ENCODE measurements at regions not wholly inside any gene's neighbourhood (a gene's known extent, or its start where the extent isn't known, plus 50 kb on each side); places are given as distances from the start of the nearest gene placed in this dataset.

DNA sequence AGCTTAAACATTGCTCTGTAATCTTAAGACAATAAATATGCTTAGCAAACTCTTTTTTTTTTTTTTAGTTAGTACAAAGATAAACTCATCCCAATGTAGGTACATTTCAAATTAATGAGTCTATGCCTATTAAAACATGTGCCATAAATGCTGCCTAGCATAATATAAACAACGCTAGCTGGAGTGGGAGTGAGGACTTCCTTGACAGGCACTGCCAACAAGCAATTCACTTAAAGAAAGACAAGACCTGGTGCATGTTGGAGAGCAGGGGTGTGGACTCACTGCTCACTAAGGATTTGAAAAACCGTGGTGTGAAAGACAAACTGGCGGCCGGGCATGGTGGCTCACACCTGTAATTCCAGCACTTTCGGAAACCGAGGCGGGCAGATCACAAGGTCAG is 187.2 kb upstream of the RGS6 start:
- no TSS peak for BruUV-seq (replicated peaks)
- no peaks in the 10 kb centered on the region for H3K36me3 ChIP-seq (ENCODE audit: insufficient read depth, low read length)
- CTCF ChIA-PET (ENCODE audit: unreplicated experiment), result no interaction called here
- no peaks in the 10 kb centered on the region for H4K20me1 ChIP-seq (ENCODE audit: insufficient read depth, low read length)
- no peak overlapping the region for H2AFZ ChIP-seq (ENCODE audit: low read length)
- POLR2A ChIA-PET, result interaction anchor here (0.6 to 0.7 kb wide), 2 partner anchors 339 to 611 kb away, joined by 3 to 6 read pairs; no protein-coding TSS in a partner anchor
- intact Hi-C loops (cut with micrococcal nuclease; ENCODE audit: unreplicated experiment), result no loop called here
- no peak overlapping the region for H3K4me3 ChIP-seq (ENCODE audit: low read depth, low read length, poor library complexity, severe bottlenecking)
- H3K9me3 ChIP-seq (ENCODE audit: low read length), result no peaks in the 10 kb centered on the region; the same call in 1 of the 2 replicates
- no peaks in the 10 kb centered on the region for H3K9me2 ChIP-seq (ENCODE audit: insufficient read depth, low read length)
- no peak for TF ChIP-seq EZH2phosphoT487 (IDR thresholded peaks at IDR 0.05; ENCODE audit: borderline replicate concordance, low read depth, low read length)
- TF ChIP-seq, protein P1, sequence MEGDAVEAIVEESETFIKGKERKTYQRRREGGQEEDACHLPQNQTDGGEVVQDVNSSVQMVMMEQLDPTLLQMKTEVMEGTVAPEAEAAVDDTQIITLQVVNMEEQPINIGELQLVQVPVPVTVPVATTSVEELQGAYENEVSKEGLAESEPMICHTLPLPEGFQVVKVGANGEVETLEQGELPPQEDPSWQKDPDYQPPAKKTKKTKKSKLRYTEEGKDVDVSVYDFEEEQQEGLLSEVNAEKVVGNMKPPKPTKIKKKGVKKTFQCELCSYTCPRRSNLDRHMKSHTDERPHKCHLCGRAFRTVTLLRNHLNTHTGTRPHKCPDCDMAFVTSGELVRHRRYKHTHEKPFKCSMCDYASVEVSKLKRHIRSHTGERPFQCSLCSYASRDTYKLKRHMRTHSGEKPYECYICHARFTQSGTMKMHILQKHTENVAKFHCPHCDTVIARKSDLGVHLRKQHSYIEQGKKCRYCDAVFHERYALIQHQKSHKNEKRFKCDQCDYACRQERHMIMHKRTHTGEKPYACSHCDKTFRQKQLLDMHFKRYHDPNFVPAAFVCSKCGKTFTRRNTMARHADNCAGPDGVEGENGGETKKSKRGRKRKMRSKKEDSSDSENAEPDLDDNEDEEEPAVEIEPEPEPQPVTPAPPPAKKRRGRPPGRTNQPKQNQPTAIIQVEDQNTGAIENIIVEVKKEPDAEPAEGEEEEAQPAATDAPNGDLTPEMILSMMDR (conservative IDR thresholded peaks at IDR 0.05; ENCODE audit: low read length), result no peak
- no peak overlapping the region for H3K27ac ChIP-seq (ENCODE audit: low read depth, low read length, poor library complexity, severe bottlenecking)
- H3K4me2 ChIP-seq (ENCODE audit: low read length), result no peak overlapping the region
- no peaks in the 10 kb centered on the region for H3K4me1 ChIP-seq (ENCODE audit: insufficient read depth, low read length, poor library complexity, severe bottlenecking)
- no peaks in the 10 kb centered on the region for H3K79me2 ChIP-seq (ENCODE audit: insufficient read depth, low read depth, low read length)
- no peak for DNase-seq (ENCODE audit: low spot score)

DNA sequence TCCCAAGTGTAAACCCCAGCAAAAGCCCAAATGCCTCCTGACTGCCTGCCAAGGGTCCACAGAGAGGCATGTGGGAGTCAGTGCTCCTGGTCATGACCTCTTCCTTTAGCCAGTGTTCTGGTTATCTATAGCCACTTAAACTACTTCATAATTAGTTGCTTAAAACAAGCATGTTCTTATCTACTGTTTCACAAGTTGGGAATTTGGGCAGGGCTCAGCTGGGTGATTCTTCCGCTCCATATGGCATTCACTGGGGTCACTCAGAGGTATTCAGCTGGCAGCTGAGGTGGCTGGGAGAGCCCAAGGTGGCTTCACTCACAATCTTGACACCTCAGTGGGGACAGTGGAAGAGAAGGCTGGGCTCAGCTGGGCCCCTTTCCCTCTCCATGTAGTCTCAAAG is 184.0 kb upstream of the RGS6 start:
- no peaks in the 10 kb centered on the region for H3K9me2 ChIP-seq (ENCODE audit: insufficient read depth, low read length)
- TF ChIP-seq, protein P1 (conservative IDR thresholded peaks at IDR 0.05; ENCODE audit: low read length), result no peak
- no peak for TF ChIP-seq EZH2phosphoT487 (IDR thresholded peaks at IDR 0.05; ENCODE audit: borderline replicate concordance, low read depth, low read length)
- ChIA-PET POLR2A (no interaction called here), CTCF (ENCODE audit: unreplicated experiment) (no interaction called here)
- H3K36me3 ChIP-seq (ENCODE audit: insufficient read depth, low read length), result no peaks in the 10 kb centered on the region
- no peak overlapping the region for H3K27ac ChIP-seq (ENCODE audit: low read depth, low read length, poor library complexity, severe bottlenecking)
- H3K4me3 ChIP-seq (ENCODE audit: low read depth, low read length, poor library complexity, severe bottlenecking), result no peak overlapping the region
- no peaks in the 10 kb centered on the region for H4K20me1 ChIP-seq (ENCODE audit: insufficient read depth, low read length)
- H3K79me2 ChIP-seq (ENCODE audit: insufficient read depth, low read depth, low read length), result no peaks in the 10 kb centered on the region
- no TSS peak for BruUV-seq (replicated peaks)
- DNase-seq (ENCODE audit: low spot score), result no peak
- H3K4me1 ChIP-seq (ENCODE audit: insufficient read depth, low read length, poor library complexity, severe bottlenecking), result peaks cover 3% of the 10 kb centered on the region
- no peak overlapping the region for H3K4me2 ChIP-seq (ENCODE audit: low read length)
- intact Hi-C loops (cut with micrococcal nuclease; ENCODE audit: unreplicated experiment), result no loop called here
- H3K9me3 ChIP-seq (ENCODE audit: low read length), result no peaks in the 10 kb centered on the region; the same call in 1 of the 2 replicates
- no peak overlapping the region for H2AFZ ChIP-seq (ENCODE audit: low read length)

DNA sequence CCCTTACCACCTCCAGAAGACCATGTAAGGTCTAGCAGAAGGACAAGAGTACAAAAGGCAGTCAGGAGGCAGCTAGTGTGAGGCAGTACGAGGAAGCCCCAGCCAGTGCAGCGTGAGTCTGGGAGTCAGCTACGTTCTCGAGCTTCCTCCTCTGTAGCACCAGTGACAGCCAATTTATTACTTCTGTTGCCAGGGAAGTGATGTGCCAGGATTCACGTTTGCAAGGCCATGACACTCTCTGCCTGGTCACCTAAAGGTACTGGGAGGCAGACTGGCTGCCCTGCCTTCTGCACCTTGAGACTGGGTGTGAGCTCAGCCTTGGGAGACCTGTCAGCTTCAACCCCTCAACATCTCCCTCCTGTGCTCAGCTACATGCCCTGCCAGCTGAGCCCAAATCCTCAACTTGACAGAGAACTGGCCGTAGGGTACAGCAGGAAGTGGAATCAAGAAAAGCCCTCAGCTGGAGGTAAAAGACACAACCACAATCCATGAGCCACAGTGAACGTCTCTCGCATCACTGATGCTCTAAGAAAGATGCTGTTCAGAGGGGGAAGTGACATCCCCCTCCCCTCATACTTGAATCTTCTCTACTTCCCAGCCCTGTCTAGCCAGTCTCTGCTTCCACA is 182.5 kb upstream of the RGS6 start:
- POLR2A ChIA-PET, result interaction anchor here (0.6 kb wide), 1 partner anchor 101 kb away, joined by 4 read pairs; no protein-coding TSS in a partner anchor
- Histone ChIP-seq H3K36me3 (ENCODE audit: insufficient read depth, low read length) (no peaks in the 10 kb centered on the region), H3K9me2 (ENCODE audit: insufficient read depth, low read length) (no peaks in the 10 kb centered on the region), H3K79me2 (ENCODE audit: insufficient read depth, low read depth, low read length) (no peaks in the 10 kb centered on the region), H3K4me2 (ENCODE audit: low read length) (no peak overlapping the region), H3K4me1 (ENCODE audit: insufficient read depth, low read length, poor library complexity, severe bottlenecking) (peaks cover 3% of the 10 kb centered on the region), H3K27ac (ENCODE audit: low read depth, low read length, poor library complexity, severe bottlenecking) (no peak overlapping the region), H4K20me1 (ENCODE audit: insufficient read depth, low read length) (no peaks in the 10 kb centered on the region), H2AFZ (ENCODE audit: low read length) (no peak overlapping the region), H3K9me3 (ENCODE audit: low read length) (no peaks in the 10 kb centered on the region; the same call in 1 of the 2 replicates), H3K4me3 (ENCODE audit: low read depth, low read length, poor library complexity, severe bottlenecking) (no peak overlapping the region)
- CTCF ChIA-PET (ENCODE audit: unreplicated experiment), result interaction anchor here (1.1 kb wide), 1 partner anchor 426 kb away, joined by 3 read pairs; no protein-coding TSS in a partner anchor
- BruUV-seq (replicated peaks), result no TSS peak
- intact Hi-C loops (cut with micrococcal nuclease; ENCODE audit: unreplicated experiment), result loop anchor here (10.0 kb wide), 1 partner anchor 105 kb away; no protein-coding TSS in a partner anchor
- DNase-seq (ENCODE audit: low spot score), result peak; percentile 7
- TF ChIP-seq EZH2phosphoT487 (IDR thresholded peaks at IDR 0.05; ENCODE audit: borderline replicate concordance, low read depth, low read length), result no peak
- TF ChIP-seq, protein P1 (conservative IDR thresholded peaks at IDR 0.05; ENCODE audit: low read length), result no peak
